Fibroblast of villous mesenchyme (primary cell): ENCODE measurements at regions not wholly inside any gene's neighbourhood (a gene's known extent, or its start where the extent isn't known, plus 50 kb on each side); places are given as distances from the start of the nearest gene placed in this dataset.

Source experiments
- DNase-seq: peaks from one replicate; pipeline ENCODE4 v3.0.0-alpha.2; 2010; ENCODE audit warnings: low read depth
- H3K4me3 ChIP-seq: 2 replicates; pipeline ENCODE4 v1.5.1; 2011; ENCODE audit warnings: low read depth, mild to moderate bottlenecking, low read length
- CTCF ChIP-seq: IDR thresholded peaks from 2 replicates; pipeline ENCODE4 v1.5.1; 2012; ENCODE audit warnings: low read depth, mild to moderate bottlenecking, low read length; ENCODE audit not compliant: insufficient read depth

GRCh38 chr6:14426281-14426680 lies 308.7 kb downstream of the CD83 start:
- no peak for DNase-seq
- no peak overlapping the region for H3K4me3 ChIP-seq
- no peak for TF ChIP-seq CTCF

GRCh38 chr6:14428269-14428668 lies 310.7 kb downstream of the CD83 start:
- DNase-seq, result no peak
- no peak overlapping the region for H3K4me3 ChIP-seq
- no peak for TF ChIP-seq CTCF

GRCh38 chr6:14429396-14429795 lies 311.8 kb downstream of the CD83 start:
- DNase-seq, result no peak
- TF ChIP-seq CTCF, result no peak
- no peak overlapping the region for H3K4me3 ChIP-seq

GRCh38 chr6:14430218-14430617 lies 312.6 kb downstream of the CD83 start:
- no peak for DNase-seq
- no peak overlapping the region for H3K4me3 ChIP-seq
- TF ChIP-seq CTCF, result no peak

GRCh38 chr6:14431385-14432330 lies 314.1 kb downstream of the CD83 start:
- no peak for TF ChIP-seq CTCF
- H3K4me3 ChIP-seq, result no peak overlapping the region
- no peak for DNase-seq

GRCh38 chr6:14434916-14435690 lies 317.5 kb downstream of the CD83 start:
- TF ChIP-seq CTCF, result no peak
- DNase-seq, result no peak
- H3K4me3 ChIP-seq, result no peak overlapping the region
